GM21723 (cell line): ENCODE measurements at regions not wholly inside any gene's neighbourhood (a gene's known extent, or its start where the extent isn't known, plus 50 kb on each side); places are given as distances from the start of the nearest gene placed in this dataset.
A peak's percentile ranks its signal among the peaks of the same experiment; 100 is the strongest.
"Not testable (repeated sequence)": the region's sequence is repeated elsewhere in the genome, so short reads cannot be mapped to it uniquely, and the experiment has no call there.

Experiments used
- ATAC-seq: cut with Tn5 transposase; IDR thresholded peaks from one replicate; pipeline ENCODE4 v1.9.1; 2021; ENCODE audit warnings: mild to moderate bottlenecking, moderate library complexity; ENCODE audit not compliant: unreplicated experiment

DNA sequence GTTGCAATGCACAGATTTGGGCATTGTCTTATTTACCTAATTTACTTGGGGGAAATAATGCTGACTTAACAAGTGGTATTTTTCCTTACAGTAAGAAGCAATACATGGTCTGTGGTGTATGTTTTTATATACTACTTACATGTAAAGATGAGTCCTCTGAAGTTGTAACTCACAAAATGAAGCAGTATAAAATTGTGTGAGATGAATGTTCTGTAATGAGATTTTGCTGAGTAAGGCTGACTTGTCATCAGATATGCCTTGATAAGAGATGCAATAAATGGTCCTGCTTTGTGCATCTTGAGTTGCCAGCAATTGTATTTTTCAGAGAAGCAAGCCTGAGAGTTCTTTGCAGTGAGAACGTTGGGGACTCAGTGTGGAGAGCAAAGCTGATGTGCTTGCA is 92.2 kb upstream of the GNAQ start:
- no peak for ATAC-seq

DNA sequence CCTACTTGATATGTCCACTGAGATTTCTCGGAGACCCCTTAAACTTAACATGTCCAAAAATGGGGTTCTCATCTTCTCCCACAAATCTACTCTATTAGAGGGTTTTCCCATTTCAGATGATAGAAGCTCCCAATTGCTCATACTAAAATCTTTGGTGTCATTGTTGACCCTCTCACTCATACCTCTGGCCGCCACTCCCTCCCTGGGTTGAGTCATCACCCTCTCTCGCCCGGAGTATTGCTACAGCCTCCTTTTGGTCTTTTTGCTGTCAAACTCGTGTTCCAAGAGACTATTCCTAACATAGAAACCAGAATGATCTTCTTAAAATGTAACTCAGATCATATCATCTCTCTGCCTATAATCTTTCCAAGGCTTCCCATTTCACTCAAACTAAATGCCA is 91.0 kb upstream of the GNAQ start:
- no peak for ATAC-seq

DNA sequence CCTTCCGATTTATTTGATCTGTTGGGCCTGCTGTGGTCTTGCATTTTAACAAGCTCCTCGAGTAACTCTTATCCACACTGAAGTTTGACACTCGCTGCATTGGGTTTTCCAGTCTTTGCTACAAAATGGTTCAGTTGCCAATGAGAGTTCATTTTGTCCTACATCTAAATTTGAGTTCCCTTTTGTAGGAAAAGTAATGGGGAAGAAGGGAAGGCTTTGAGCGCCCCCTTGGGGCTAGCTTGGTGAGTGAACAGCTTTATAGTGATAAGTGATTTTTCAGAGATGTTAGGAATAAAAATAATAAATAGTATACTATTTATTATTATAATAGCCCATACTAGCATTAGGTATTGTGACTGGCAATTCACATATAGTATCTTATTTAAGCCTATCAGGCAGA is 89.9 kb upstream of the GNAQ start:
- no peak for ATAC-seq

DNA sequence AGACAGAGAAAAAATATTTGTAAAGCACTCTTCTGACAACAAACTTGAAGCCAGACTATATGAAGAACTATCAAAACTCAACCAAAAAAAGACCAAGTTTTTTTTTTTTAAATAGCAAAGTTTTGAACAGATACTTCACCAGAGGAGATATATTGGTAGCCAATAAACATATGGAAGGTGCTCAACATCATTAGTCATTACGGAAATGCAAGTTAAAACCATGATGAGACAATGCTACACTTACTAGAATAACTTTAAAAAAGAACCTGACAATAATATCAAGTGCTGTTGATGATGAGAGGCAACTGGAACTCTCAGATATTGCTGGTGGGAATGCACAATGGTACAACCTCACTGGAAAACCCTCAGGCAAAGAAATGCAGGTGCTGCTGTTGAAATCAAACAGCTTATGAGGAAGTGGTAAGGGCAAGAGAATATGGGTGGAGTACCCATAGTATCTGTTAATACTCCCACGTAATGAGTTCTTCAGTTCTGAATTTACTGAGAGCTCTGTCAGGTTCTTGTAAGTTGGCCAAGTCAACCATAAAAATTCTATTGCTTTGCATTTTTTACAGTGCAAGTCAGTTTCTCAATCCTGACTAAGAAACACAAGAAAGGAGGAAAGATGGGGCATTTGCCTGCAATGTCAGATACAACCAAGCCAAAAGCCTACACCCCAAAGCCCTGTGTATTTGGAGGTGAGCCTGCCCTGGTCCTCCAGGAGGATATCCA is 87.3 kb upstream of the GNAQ start:
- ATAC-seq, result peak; percentile 93

DNA sequence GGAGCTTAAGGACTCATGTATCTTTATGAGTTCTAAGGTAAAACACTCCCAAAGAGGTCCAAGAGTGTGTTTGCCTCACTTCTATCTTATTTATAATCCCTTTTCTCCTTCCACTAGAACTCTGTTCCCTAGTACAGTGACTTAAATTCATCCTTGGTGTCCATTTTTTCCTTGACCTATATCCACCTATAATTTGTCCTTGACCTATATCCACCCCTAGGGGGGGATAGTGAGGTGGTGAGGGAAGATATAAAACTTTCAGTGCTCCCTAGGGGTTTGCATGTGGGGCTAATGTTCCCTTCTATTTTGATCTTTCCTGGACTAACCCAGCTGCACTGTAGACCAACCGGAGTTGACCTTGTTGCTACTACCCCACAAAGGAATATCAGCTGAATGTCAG is 83.5 kb upstream of the GNAQ start:
- ATAC-seq, result no peak

DNA sequence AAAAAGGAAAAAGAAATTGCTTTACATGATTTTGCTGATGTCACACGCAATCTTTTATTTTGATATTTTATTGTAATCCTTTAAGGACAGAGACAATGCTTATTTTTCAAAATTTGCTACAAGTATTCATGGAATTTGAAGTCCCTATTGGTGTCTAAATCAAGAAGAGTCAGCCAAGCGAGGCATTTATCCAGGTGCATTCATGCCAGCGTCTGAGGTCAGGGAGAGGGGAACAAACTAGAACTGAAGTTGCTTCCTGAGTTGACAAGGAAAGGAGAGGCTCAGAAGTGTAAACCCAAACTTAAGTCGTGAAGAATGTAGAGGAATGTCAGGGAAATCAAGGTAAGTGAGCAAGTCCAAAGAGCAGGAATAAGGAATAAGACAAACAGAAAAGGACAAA is 83.0 kb upstream of the GNAQ start:
- ATAC-seq, result no peak

DNA sequence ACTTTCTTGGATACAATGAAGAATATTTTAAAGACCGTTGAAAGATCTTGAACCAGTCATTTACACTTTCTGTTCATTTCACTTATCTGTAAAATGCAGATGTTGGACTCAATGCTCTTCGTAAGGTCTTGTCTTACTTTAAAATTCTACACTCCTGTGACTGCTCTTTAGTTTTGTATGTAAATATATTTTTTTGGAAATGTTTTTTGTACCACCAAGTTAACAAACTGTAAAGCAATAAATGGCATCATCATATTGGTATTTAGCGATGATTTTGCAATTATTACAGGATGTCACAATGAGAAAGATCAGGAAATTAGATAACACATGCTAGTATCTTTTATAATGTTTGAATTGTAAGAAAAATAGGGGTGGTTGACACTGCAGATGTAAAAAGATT is 80.8 kb upstream of the GNAQ start:
- ATAC-seq, result no peak

DNA sequence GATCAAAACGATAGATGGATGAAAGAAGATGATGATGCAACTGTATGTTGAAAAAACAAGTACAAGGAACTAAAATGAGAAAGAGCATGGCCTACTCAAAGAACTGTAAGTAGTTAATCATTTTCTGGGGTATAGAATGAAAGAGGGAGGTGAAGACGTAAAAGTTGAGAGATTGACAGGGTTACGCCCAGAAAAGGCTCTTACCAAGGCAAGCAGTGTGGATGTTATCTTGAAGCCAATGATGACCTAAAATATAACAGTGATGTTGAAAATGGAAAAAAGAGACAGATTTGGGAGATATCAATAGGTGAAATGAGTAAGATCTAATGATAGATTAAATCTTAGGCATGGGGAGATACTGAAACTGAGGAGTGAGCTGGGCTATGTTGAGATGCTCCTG is 80.4 kb upstream of the GNAQ start:
- ATAC-seq, result no peak

DNA sequence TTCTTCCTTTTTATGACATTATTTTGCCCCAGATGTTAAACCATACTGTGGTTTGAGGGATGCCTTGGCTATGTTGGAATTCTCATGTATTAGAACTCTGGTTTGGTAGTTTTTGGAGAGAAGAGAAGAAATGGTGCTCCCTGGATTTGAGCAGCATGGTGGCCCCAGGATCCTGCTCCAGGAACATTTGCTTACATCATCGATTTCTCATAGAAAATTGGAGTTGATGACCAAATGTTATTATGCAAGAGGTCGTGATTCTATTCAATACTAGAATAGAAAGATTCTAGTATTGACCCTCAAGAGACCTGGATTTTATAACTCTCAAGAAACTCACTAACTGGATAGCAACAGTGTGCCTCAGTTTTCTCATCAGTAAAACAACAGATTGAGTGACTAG is 77.5 kb upstream of the GNAQ start:
- no peak for ATAC-seq

DNA sequence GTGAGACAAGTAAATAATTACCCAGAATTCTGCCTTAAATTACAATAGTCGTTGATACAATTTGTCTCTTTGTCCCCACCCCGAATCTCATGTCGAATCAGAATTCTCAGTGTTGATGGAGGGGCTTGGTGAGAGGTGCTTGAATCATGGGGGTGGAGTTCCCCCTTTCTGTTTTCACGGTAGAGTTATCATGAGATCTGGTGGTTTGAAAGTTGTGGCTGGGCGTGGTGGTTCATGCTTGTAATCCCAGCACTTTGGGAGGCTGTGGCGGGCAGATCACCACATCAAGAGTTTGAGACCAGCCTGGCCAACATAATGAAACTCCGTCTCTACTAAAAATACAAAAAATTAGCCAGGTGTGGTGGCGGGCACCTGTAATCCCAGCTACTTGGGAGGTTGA is 75.0 kb upstream of the GNAQ start:
- not testable (repeated sequence) for ATAC-seq

DNA sequence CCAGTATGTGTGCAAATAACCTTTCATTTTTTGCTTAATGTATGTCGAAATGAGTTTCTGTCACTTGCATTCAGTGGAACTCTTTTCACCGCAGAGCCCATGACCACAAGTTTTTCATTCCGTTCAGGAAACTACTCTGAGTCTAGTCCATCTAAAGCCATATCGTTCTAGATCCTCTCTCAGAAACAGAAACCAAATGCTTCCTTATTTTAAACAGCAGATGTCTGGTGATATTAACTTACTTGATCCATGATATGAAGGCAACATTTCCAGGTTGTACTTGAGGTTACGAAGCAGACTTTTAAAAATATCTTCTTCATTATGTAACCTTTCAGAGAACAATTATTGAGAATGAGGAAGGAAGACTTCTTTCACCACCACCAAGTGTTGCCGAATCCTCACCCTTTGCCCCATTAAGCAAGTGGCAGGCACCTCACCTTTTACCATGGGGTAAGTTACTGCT is 72.4 kb upstream of the GNAQ start:
- ATAC-seq, result peak; percentile 82

DNA sequence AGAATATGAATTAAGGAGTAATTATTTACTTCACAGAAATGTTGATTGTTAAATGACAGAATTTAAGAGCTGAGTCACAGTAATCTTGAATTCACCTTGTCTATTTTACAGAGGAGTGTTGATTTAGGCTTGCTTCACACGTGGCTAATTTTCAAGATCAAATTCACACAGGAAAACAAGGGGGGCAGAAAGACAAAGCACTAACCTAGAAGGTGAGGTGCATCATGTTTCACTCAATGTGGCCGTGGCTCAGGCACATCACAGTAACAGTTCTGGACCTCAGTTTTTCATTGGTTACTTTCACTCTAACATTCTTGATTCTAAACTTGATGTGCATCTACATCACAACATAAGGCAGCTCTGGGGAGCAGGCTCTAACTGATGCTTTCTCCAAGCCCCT is 69.6 kb upstream of the GNAQ start:
- no peak for ATAC-seq

DNA sequence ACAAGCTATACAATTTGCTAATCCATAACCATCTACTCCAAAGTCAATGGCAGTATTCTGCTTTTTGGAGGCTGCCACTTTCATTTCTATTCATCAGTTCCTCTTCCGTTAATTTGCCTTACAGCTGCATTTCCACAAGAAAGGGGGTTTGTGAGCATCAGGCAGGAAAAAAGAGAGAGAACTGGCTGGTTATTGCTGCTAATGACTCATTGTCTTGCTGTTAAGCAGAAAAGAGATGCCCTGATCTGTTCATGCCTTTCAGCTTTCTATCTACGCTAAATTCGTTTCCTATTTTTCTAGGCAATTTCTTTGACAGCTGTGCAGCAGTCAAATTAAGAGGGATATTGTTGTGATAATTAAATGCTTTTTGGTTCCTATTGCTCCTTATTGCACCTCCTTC is 65.9 kb upstream of the GNAQ start:
- no peak for ATAC-seq

DNA sequence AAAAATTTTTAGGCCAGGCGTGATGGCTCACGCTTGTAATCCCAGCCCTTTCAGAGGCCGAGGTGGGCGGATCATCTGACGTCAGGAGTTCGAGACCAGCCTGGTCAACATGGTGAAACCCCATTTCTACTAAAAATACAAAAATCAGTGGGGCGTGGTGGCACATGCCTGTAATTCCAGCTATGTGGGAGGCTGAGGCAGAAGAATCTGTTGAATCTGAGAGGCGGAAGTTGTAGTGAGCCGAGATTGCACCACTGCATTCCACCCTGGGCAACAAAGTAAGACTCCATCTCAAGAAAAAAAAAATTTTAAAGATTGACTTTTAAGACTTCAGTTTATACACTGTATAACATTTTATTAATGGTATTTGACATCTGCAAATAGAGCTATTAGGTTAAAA is 60.1 kb upstream of the GNAQ start:
- ATAC-seq, result no peak

DNA sequence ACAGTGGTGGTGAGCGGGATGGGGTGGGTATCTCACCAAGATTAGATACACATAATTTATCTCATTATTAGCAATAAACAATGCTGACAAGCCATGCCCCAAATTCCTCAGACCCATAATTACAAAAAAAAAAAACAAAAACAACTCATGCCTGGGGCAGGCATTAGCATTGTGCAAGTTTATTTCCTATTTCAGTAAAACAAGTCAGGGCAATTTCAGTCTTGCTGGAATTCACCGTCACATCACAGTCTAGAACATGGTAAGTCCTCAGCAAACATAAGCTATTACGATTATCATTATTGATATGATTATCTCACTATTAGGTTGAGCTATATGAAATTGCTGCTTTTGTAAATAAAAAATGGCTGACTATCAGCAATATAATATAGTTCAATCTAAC is 57.5 kb upstream of the GNAQ start:
- no peak for ATAC-seq

DNA sequence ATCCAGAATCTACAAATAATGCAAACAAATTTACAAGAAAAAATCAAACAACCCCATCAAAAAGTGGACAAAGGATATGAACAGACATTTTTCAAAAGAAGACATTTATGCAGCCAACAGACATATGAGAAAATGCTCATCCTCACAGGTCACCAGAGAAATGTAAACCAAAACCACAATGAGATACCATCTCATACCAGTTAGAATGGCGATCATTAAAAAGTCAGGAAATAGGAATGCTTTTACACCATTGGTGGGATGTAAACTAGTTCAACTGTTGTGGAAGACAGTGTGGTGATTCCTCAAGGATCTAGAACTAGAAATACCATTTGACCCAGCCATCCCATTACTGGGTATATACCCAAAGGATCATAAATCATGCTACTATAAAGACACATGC is 56.6 kb upstream of the GNAQ start:
- not testable (repeated sequence) for ATAC-seq
